Breast epithelium (tissue), 4 donors: ENCODE measurements at regions not wholly inside any gene's neighbourhood (a gene's known extent, or its start where the extent isn't known, plus 50 kb on each side); places are given as distances from the start of the nearest gene placed in this dataset.

ENCODE experiments used
- DNase-seq, 2 donors: peaks; one replicate each; pipeline ENCODE4 v3.0.0-alpha.2; 2019; ENCODE audit warnings: low spot score in 2 of 2
- H3K27ac ChIP-seq, 2 donors: fragments of 200-600 bp; sonication (generic) in 1 of 2; one replicate each; pipeline ENCODE4 v1.5.1; 2016 to 2019; ENCODE audit warnings: mild to moderate bottlenecking in 1 of 2
- H3K27me3 ChIP-seq, 2 donors: fragments of 200-600 bp; sonication (generic) in 1 of 2; one replicate each; pipeline versions ENCODE4 v1.5.1 to v1.6.0; 2017 to 2019; ENCODE audit warnings: control low read depth in 1 of 2, mild to moderate bottlenecking in 1 of 2
- H3K36me3 ChIP-seq: fragments of 200-600 bp; one replicate; pipeline ENCODE4 v1.5.1; 2019
- H3K4me1 ChIP-seq, 2 donors: fragments of 200-600 bp; sonication (generic); one replicate each; pipeline ENCODE4 v1.5.1; 2016 to 2019; ENCODE audit warnings: control low read depth in 1 of 2
- H3K4me3 ChIP-seq, 3 donors: fragments of 200-600 bp; sonication (generic); 1 replicate in 2 of 3; 2 replicates in 1 of 3; pipeline ENCODE4 v1.5.1; 2016 to 2019; ENCODE audit warnings: mild to moderate bottlenecking in 3 of 3, moderate library complexity in 2 of 3
- H3K9me3 ChIP-seq, 2 donors: fragments of 200-600 bp; sonication (generic) in 1 of 2; one replicate each; pipeline ENCODE4 v1.5.1; 2016 to 2019; ENCODE audit warnings: control low read depth in 1 of 2
- CTCF ChIP-seq, 3 donors: fragments of 450-650 bp; IDR thresholded peaks; one replicate each; pipeline ENCODE4 v1.5.1; 2016 to 2017; ENCODE audit warnings: antibody characterized with exemption in 3 of 3, mild to moderate bottlenecking in 3 of 3, moderate library complexity in 3 of 3
- POLR2A ChIP-seq: fragments of 450-650 bp; IDR thresholded peaks from one replicate; pipeline ENCODE4 v1.6.1; 2016; ENCODE audit warnings: antibody characterized with exemption, mild to moderate bottlenecking, moderate library complexity
- POLR2AphosphoS5 ChIP-seq, 3 donors: sonication (generic); formaldehyde crosslinking; IDR thresholded peaks; one replicate each; pipeline ENCODE4 v1.6.1; 2017; ENCODE audit warnings: antibody characterized with exemption in 3 of 3
- intact Hi-C: fragments of 100-400 bp; cut with DNase I; formaldehyde crosslinking; loops from one replicate; pipeline ENCODE4 v1.15.1; 2023; ENCODE audit warnings: low total_unique reads

GRCh38 chr2:182587831-182588230 lies 128.2 kb upstream of the DNAJC10 start:
- H3K27ac ChIP-seq, result no peak overlapping the region

GRCh38 chr2:182589121-182589520 lies 126.9 kb upstream of the DNAJC10 start:
- Histone ChIP-seq H3K4me3 (no peak overlapping the region), H3K27me3 (no peaks in the 10 kb centered on the region), H3K36me3 (no peaks in the 10 kb centered on the region), H3K4me1 (no peaks in the 10 kb centered on the region), H3K9me3 (no peaks in the 10 kb centered on the region), H3K27ac (no peak overlapping the region)
- intact Hi-C loops, result no loop called here
- DNase-seq, result no peak
- TF ChIP-seq CTCF (IDR thresholded peaks at IDR 0.05) (no peak), POLR2AphosphoS5 (IDR thresholded peaks at IDR 0.05) (no peak), POLR2A (no peak)

More at GRCh38 chr2:182587831-182588230, 128.2 kb upstream of the DNAJC10 start:
- no peak for TF ChIP-seq POLR2A
- no peak for TF ChIP-seq POLR2AphosphoS5 (IDR thresholded peaks at IDR 0.05)
- no peak for TF ChIP-seq CTCF (IDR thresholded peaks at IDR 0.05)
- Histone ChIP-seq H3K9me3 (no peaks in the 10 kb centered on the region), H3K27me3 (no peaks in the 10 kb centered on the region), H3K4me3 (no peak overlapping the region), H3K4me1 (no peaks in the 10 kb centered on the region), H3K36me3 (no peaks in the 10 kb centered on the region)
- no peak for DNase-seq
- intact Hi-C loops, result no loop called here

GRCh38 chr2:182591774-182592173 lies 124.3 kb upstream of the DNAJC10 start:
- TF ChIP-seq POLR2AphosphoS5 (IDR thresholded peaks at IDR 0.05) (no peak), POLR2A (no peak), CTCF (IDR thresholded peaks at IDR 0.05) (no peak)
- Histone ChIP-seq H3K27ac (no peak overlapping the region), H3K4me1 (no peaks in the 10 kb centered on the region), H3K36me3 (no peaks in the 10 kb centered on the region), H3K9me3 (no peaks in the 10 kb centered on the region), H3K4me3 (no peak overlapping the region), H3K27me3 (no peaks in the 10 kb centered on the region)
- no peak for DNase-seq
- intact Hi-C loops, result no loop called here

GRCh38 chr2:182592691-182593393 lies 123.2 kb upstream of the DNAJC10 start:
- no peak for TF ChIP-seq POLR2AphosphoS5 (IDR thresholded peaks at IDR 0.05)
- TF ChIP-seq POLR2A, result no peak
- no peak for TF ChIP-seq CTCF (IDR thresholded peaks at IDR 0.05)
- no peaks in the 10 kb centered on the region for H3K36me3 ChIP-seq
- H3K4me3 ChIP-seq, result no peak overlapping the region
- DNase-seq, result no peak
- no peaks in the 10 kb centered on the region for H3K4me1 ChIP-seq
- no peak overlapping the region for H3K27ac ChIP-seq
- H3K9me3 ChIP-seq, result no peaks in the 10 kb centered on the region
- H3K27me3 ChIP-seq, result no peaks in the 10 kb centered on the region
- intact Hi-C loops, result no loop called here

- TF ChIP-seq CTCF (IDR thresholded peaks at IDR 0.05), result no peak
- no peak for TF ChIP-seq POLR2AphosphoS5 (IDR thresholded peaks at IDR 0.05)
- TF ChIP-seq POLR2A, result no peak
- intact Hi-C loops, result no loop called here
- no peak overlapping the region for H3K4me3 ChIP-seq
- H3K27ac ChIP-seq, result no peak overlapping the region
- no peaks in the 10 kb centered on the region for H3K27me3 ChIP-seq
- no peaks in the 10 kb centered on the region for H3K4me1 ChIP-seq
- H3K9me3 ChIP-seq, result no peaks in the 10 kb centered on the region
- no peak for DNase-seq
- H3K36me3 ChIP-seq, result no peaks in the 10 kb centered on the region
Observed at GRCh38 chr2:182593394-182593975, 122.6 kb upstream of the DNAJC10 start.
